SK-N-SH treated with all-trans-retinoic acid at 6 μM for 48 hours (cell line): ENCODE measurements at regions not wholly inside any gene's neighbourhood (a gene's known extent, or its start where the extent isn't known, plus 50 kb on each side); places are given as distances from the start of the nearest gene placed in this dataset.

Experiments
- ESRRG ChIP-seq: fragments of 250-450 bp; sonication (Bioruptor Pico); IDR thresholded peaks from 2 replicates; pipeline ENCODE4 v1.6.1; 2021; ENCODE audit warnings: mild to moderate bottlenecking
- OSR1 ChIP-seq: fragments of 250-450 bp; sonication (Bioruptor Pico); IDR thresholded peaks from 2 replicates; pipeline ENCODE4 v1.8.0; 2022; ENCODE audit warnings: moderate library complexity, mild to moderate bottlenecking, inconsistent platforms
- ZFP30 ChIP-seq: fragments of 450-650 bp; formaldehyde crosslinking; IDR thresholded peaks from 2 replicates; pipeline ENCODE4 v1.5.0; 2022; ENCODE audit warnings: mild to moderate bottlenecking, moderate library complexity
- ZNF70 ChIP-seq: fragments of 450-650 bp; formaldehyde crosslinking; IDR thresholded peaks from 2 replicates; pipeline ENCODE4 v1.5.0; 2020; ENCODE audit warnings: mild to moderate bottlenecking, moderate library complexity
- TF ChIP-seq, protein P1 (sequence below): fragments of 250-450 bp; sonication (Bioruptor Pico); IDR thresholded peaks from 2 replicates; pipeline ENCODE4 v1.8.0; 2020; ENCODE audit warnings: mild to moderate bottlenecking, moderate library complexity, borderline replicate concordance

DNA sequence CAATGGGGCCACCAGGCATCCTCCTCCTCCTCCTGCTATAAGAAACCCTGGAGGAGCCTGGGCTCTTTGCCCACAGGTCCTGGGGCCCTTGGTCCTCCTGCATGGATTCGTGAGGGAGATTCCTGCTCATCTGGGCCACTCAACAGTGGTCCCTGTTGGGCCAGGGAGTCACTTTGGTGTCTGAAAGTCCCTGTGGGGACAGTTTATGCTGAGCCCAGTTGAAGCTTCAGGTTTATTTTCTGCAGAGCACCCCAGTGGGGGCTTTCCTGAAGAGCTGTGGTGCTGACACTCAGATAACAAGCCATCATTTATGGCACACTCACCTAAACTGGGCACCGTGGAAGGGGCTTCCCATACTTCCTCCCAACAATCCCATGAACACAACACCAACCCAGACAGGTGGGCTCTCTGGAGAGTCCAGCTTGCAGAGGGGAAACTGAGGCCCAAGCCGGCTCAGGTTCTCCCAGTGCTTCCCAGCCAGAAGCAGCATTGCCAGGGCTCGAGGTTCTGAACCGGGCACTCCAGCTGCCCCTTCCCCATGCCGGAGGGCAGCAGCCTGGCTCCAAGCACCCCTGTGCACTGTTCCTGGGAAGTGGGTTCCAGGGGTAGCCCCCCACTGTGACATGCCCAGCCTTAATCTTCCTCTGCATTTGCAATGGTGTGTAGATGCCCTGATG is 91.3 kb downstream of the MYEOV start:
- TF ChIP-seq ZFP30 = no peak
- TF ChIP-seq OSR1 = no peak
- no peak for TF ChIP-seq ESRRG (CRISPR knock-in tag)
- TF ChIP-seq, protein P1, sequence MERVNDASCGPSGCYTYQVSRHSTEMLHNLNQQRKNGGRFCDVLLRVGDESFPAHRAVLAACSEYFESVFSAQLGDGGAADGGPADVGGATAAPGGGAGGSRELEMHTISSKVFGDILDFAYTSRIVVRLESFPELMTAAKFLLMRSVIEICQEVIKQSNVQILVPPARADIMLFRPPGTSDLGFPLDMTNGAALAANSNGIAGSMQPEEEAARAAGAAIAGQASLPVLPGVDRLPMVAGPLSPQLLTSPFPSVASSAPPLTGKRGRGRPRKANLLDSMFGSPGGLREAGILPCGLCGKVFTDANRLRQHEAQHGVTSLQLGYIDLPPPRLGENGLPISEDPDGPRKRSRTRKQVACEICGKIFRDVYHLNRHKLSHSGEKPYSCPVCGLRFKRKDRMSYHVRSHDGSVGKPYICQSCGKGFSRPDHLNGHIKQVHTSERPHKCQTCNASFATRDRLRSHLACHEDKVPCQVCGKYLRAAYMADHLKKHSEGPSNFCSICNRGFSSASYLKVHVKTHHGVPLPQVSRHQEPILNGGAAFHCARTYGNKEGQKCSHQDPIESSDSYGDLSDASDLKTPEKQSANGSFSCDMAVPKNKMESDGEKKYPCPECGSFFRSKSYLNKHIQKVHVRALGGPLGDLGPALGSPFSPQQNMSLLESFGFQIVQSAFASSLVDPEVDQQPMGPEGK (CRISPR knock-in tag) = no peak
- no peak for TF ChIP-seq ZNF70 (CRISPR knock-in tag)
